ENCODE measurements at regions not wholly inside any gene's neighbourhood (a gene's known extent, or its start where the extent isn't known, plus 50 kb on each side); places are given as distances from the start of the nearest gene placed in this dataset.

DNA sequence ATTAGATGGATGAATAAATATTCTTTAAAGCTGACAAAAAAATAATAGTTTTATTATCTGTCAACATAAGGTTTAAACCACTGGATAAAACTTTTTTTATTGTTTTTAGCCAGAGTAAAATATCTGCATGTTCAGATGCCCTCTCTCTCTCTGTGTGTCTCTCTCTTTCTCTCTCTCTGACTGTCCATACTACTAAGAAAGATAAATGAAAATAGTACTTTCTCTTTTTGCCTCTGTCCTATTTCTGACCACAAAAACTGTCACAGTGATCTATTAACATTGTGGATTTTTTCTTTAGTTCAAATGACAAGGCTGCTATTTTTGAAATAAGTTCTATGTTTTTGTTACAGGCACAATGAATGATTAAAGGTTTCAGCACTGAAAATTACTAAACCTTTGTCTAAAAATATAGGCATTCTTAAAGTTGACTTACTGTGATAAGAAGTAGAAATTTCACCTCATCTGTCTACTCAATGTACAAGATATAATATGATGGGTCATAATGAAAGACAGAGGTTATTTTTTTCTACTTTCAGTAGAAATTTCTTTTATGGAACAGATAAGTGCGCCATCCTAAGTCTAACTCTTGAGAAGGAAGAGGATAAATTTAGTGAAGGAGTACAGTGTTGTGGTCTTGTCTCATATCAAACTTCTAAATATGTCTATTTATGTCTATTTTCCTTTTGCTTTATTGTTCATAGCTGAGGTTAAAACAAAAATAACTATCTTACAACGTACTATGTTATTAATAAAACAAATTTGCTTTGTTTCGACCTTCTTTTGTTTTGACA, 341.9 kb upstream of the EYS start:
- intact Hi-C loops (cut with DNase I): no loop called here

GRCh38 chr6:66032626-66033025, 325.6 kb upstream of the EYS start:
- Histone ChIP-seq H3K36me3 (ENCODE audit: control insufficient read depth in 2 of 3, insufficient read depth in 3 of 3, low read length in 3 of 3) (no peaks in the 10 kb centered on the region), H3K9me3 (ENCODE audit: control insufficient read depth in 2 of 3, insufficient read depth in 1 of 3, low read length in 3 of 3) (no peaks in the 10 kb centered on the region), H3K4me1 (ENCODE audit: control insufficient read depth in 2 of 3, insufficient read depth in 2 of 3, low read depth in 1 of 3, low read length in 3 of 3) (no peaks in the 10 kb centered on the region), H3K4me3 (ENCODE audit: low read length in 3 of 3) (no peak overlapping the region), H3K9ac (ENCODE audit: low read length in 3 of 3) (no peak overlapping the region), H3K27ac (ENCODE audit: low read depth in 2 of 2, low read length in 2 of 2) (no peak overlapping the region), H3K27me3 (ENCODE audit: control insufficient read depth, insufficient read depth, low read length) (no peaks in the 10 kb centered on the region)
- TF ChIP-seq CTCF (IDR thresholded peaks at IDR 0.05; ENCODE audit: borderline replicate concordance, extremely low read depth, insufficient read depth): no peak
- DNase-seq (no peak), FAIRE-seq (no peak)
- intact Hi-C loops (cut with DNase I): no loop called here

More for the DNA sequence above, 341.9 kb upstream of the EYS start:
- H3K4me3 ChIP-seq (ENCODE audit: low read length in 3 of 3): no peak overlapping the region
- no peak for TF ChIP-seq CTCF (IDR thresholded peaks at IDR 0.05; ENCODE audit: borderline replicate concordance, extremely low read depth, insufficient read depth)
- DNase-seq: no peak
- no peak overlapping the region for H3K9ac ChIP-seq (ENCODE audit: low read length in 3 of 3)
- H3K9me3 ChIP-seq (ENCODE audit: control insufficient read depth in 2 of 3, insufficient read depth in 1 of 3, low read length in 3 of 3): no peaks in the 10 kb centered on the region
- H3K4me1 ChIP-seq (ENCODE audit: control insufficient read depth in 2 of 3, insufficient read depth in 2 of 3, low read depth in 1 of 3, low read length in 3 of 3): no peaks in the 10 kb centered on the region
- H3K27ac ChIP-seq (ENCODE audit: low read depth in 2 of 2, low read length in 2 of 2): no peak overlapping the region
- no peak for FAIRE-seq
- no peaks in the 10 kb centered on the region for H3K36me3 ChIP-seq (ENCODE audit: control insufficient read depth in 2 of 3, insufficient read depth in 3 of 3, low read length in 3 of 3)
- H3K27me3 ChIP-seq (ENCODE audit: control insufficient read depth, insufficient read depth, low read length): no peaks in the 10 kb centered on the region

- intact Hi-C loops (cut with DNase I): no loop called here
- Histone ChIP-seq H3K27ac (ENCODE audit: low read depth in 2 of 2, low read length in 2 of 2) (no peak overlapping the region), H3K4me3 (ENCODE audit: low read length in 3 of 3) (no peak overlapping the region), H3K4me1 (ENCODE audit: control insufficient read depth in 2 of 3, insufficient read depth in 2 of 3, low read depth in 1 of 3, low read length in 3 of 3) (no peaks in the 10 kb centered on the region), H3K27me3 (ENCODE audit: control insufficient read depth, insufficient read depth, low read length) (no peaks in the 10 kb centered on the region), H3K9ac (ENCODE audit: low read length in 3 of 3) (no peak overlapping the region), H3K9me3 (ENCODE audit: control insufficient read depth in 2 of 3, insufficient read depth in 1 of 3, low read length in 3 of 3) (no peaks in the 10 kb centered on the region), H3K36me3 (ENCODE audit: control insufficient read depth in 2 of 3, insufficient read depth in 3 of 3, low read length in 3 of 3) (no peaks in the 10 kb centered on the region)
- FAIRE-seq (no peak), DNase-seq (no peak)
- TF ChIP-seq CTCF (IDR thresholded peaks at IDR 0.05; ENCODE audit: borderline replicate concordance, extremely low read depth, insufficient read depth): no peak
Measured at GRCh38 chr6:66029391-66029790, 322.4 kb upstream of the EYS start.
